Stimulated activated CD8-positive, alpha-beta memory T cell treated with anti-CD3 and anti-CD28 coated beads, Interleukin-12 subunit alpha, Interleukin-12 subunit beta, amount 100 ng/mL, for 24 hours (primary cell): ENCODE measurements at regions not wholly inside any gene's neighbourhood (a gene's known extent, or its start where the extent isn't known, plus 50 kb on each side); places are given as distances from the start of the nearest gene placed in this dataset.

ENCODE experiments used
- DNase-seq: peaks from one replicate; pipeline ENCODE4 v3.0.0-alpha.2; 2020; ENCODE audit errors: extremely low read depth

DNA sequence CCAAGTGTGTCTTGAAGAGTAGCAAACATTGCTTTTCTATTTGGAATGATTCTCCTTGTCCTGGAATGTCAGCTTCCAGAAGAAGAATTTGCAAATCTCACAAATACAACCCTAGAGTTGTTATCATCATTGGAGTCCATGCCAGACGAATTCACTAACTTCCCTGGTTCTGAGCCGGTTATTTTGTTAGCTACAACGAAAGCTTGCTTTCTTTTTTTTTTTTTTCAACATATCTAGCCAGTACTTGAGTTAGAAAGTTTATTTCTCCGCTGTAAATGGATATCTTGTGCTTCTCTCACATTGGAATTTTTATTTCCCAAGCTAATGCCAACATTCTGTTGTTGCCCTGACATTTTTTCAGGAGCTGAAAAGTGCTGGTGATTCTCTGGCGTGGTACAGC, 138.1 kb upstream of the POM121L12 start:
- DNase-seq: no peak

DNA sequence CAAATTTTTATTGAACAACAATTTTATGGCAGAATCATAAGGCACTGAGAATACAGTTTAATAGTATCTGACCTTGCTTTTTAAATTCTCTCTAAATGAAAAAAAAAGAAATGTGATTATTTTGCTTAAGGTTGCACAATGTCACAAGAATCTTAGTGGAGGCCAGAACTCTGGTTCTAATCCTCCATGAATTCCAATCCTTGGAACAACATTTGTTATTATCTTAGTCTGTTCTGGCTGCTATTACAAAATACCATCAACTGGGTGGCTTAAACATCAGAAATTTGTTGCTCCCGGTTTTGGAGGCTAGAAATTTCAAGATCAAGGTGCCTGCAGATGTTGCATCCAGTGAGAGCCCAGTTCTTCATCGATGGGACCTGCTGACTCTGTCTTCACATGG, 158.2 kb upstream of the POM121L12 start:
- DNase-seq: no peak

DNA sequence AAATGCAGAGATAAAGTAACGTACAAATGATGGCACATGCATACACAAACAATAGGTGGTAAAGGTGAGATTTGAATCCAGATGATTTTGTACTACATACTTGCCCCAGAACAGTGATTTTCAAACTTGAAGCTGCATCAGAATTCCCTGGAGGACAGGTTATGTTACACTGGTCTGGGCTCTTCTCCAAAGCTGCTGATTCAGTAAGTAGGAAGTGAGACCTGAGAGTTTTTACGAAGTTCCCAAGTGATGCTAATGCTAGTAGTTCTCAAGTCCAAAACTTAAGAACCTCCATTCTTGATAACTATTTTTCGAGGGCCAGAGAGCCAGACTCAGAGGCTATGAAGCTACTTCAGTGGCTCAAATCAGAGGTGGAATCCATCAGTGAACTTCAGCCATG, 159.0 kb upstream of the POM121L12 start:
- DNase-seq: no peak

DNA sequence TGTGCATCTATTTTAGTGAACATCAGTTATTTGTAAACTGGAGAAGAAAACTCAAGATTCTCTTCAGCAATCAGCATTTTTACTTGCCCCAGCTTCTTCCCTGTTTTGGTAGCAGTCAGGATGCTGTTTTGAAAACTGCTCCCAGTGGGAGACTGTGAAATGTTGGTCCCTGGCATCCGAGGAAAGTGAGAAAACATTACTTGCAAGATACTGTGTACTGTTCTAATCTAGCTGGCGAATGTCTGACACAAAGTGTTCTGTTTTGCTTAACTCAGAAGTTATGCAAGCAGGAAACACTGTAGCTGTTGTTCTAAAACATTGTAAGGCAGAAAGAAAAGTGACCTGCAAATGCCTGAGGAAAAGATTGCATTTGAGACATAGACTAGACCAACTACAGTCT, 171.8 kb upstream of the POM121L12 start:
- no peak for DNase-seq

DNA sequence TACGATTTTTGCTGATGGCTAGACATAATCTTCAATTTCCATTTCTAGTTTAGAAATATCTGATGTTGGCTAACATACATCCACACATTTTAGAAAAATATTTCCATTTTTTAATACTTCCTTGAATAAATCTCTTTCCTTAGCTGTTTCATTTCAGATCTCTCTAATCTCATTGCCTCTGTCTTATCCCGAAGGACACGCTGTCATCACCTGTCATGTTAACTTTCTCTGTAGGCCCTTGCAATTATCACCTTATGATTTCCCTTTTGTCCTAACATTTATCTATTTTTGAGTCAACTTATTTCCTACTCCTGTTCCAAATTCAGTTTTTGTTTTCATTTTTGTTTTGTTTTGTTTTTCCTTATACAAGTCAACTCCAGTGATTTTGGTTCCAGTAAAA, 173.1 kb upstream of the POM121L12 start:
- no peak for DNase-seq

DNA sequence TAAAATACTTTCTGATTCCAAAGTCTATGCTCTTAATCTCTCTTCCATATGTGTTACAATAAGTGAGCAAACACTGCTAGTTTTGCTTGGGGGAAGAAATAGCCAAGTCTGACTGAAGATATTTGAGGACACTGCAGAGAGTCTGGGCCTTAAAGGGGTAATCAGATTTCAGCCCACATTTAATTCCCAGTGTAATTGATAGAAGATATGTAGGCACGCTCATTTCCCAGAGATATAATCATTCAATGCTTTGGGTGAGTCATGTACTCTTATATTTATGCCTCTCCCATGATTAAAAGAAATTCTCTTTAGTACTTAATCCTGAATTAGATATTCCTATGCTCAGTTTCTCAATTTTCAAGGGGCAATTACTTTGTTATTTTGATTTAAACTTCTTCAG, 178.1 kb upstream of the POM121L12 start:
- no peak for DNase-seq

DNA sequence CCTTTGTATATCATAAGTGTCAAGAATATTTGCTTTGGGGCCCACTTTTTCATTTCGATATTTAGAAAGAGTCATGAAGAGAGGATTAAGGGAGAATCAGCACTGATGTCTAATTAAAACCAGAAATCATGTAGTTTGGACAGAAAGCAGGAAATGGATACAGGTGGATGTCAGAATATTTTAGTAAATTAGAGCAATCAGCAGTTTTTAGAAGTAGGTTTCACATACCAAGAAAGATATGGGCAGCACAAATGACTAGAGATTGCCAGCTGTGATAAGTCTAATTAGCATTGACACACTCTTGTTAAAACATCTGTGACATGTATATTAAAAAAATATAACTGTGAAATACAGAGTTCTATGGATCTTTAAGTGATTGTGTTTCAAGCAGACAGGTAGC, 180.8 kb upstream of the POM121L12 start:
- DNase-seq: no peak

DNA sequence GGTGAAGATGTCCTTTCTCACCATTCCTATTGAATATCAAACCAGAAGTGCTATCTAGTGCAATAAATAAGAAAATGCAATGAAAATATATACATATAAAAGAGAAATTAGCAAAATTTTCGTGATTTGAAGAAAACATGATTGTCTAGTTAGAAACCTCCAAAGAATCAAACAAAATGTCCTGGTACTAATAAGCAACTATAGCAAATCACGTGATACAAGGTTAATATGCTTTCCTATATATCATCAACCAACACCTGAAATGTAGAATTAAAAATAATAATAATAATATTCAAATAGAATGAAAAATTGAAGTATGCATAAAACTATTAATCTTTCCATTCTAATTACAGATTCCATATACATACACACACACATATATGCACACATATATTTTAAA, 183.9 kb upstream of the POM121L12 start:
- DNase-seq: no peak

DNA sequence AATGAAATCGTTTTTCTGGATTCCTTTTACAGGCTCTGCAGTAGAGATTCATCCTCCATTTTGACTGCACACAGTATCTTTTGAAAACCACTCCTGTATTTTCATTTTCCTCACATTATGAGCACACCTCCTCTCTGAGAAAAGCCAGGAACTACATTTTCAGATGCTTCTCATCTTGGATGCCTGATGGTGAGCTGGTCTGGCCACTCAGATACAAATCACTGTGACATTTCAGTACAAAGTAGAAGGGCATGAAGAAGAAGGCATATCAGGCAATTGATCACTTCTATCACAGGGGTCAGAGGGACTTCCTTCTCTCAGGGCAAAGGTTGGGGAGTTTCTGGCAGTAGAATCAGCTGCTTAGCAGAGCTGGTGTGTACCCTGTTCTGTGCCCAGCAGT, 192.0 kb upstream of the POM121L12 start:
- DNase-seq: no peak

DNA sequence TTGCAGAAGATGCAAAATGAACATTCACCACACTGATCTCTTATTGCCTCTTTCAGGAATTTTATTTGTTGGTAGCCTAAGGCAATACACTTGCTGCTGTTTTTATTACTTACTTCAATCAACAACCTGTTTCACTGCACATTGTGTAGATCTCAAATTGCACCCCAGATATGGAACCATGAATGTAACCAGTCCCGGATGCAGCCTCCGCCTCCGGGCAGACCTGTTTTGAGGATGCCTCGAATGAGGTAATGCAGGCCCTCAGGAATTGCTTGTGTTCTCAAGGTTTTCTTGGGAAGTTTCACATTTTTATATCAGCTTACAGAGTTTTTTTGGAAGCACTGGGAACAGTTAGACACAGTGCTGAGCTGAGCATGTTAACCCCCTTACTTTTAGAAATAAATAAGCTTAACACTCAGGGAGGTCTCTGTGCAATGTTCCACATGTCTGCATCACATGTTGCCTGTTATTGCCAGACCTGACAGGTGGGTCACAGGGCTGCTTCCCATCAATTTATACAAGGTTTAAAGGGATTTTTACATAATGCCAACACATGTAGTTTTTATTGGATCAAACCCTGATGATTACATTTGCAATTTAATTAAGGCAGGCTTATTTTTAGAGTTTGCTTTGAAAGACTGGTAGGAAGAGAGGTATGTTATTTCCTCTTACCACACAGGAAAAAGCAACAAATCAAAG, 193.1 kb upstream of the POM121L12 start:
- DNase-seq: no peak

DNA sequence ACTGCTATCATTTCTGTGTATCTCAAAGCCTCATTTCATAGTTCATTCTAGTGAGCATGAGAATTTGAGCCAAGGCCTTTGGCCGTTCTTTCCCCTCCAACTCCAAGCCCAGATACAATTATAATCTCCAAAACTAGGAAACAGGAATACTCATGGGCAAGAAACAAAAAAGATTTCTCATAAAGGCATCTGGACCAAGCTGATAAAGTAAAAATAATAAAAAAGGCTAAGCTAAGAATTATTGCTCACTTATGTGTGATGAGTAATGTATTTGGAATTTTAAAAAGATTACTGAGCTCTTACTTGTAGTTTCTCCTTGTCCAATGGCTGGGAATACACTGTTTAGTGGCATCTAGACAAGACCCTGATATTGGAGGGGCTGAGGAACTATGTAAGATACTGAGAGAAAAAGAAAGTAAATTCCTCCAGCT, 196.4 kb upstream of the POM121L12 start:
- DNase-seq: no peak

DNA sequence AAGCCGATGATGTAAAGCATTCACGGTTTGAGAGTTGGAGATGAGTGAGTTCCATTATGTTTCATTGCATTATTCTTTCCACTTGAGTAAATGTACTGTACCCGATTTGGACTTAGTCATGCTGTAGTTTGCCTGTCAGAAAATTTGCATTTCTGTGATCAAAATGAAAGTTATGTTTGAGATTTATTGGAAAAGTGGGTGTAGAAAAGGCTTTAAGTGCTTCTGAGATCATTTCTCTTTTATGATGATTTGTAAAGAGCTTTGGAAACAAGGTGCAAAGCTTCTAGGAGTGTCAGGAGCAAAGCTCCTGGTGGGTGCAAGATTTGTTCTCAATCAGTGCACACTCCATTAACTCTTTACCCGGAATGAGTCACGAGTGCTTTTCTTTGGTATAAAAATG, 204.1 kb upstream of the POM121L12 start:
- DNase-seq: no peak

DNA sequence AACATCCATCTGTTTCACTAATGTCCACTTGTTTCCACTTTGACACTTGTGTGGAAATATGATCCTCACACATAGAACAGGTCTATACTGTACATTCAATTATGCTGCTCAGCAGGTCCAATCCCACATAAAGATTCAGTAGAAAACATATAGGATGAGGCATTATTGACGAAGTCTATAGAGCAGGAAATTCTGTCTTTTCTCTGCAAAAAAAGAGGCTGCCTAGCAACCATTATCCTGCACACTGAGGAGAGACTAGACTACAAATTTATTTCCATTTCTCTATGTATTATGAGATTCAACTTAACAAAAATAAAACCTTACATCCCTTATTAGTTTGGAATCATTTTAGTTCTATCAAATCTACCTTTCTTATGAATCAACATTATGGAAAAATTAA, 204.6 kb upstream of the POM121L12 start:
- no peak for DNase-seq

DNA sequence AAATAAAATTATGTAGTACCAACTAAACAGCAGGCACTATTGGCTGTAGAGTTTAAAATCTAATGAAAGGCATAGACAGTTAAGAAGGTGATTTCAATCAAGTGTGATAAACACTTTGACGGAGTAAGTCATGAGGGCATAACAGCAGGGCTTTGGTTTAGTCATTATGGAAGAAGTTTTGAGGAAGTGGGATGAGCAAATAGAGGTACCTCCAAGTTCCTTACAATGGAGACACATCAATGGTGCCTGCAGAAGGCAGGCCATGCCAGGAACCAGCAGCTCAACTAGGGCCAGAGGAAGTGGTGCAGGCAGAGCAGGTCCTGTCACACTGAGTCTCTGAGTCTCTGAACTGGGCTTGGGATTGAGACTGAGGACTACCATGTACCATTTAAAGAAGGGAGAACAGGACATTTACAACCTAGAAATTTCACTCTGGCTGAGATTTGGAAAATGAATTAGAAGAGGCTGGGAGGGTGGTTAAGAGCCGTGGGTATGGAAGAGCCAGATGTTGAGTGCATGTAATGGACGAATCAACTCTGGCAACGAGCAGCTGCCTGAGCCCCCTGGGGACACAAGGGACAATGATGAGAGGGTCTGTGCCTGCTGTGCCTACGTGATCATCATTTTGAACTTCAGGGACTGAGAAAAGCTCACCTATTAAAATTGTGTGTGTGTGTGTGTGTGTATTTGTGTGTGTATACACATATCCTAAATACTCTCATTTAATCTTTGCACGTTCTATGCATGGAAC, 208.7 kb upstream of the POM121L12 start:
- no peak for DNase-seq

DNA sequence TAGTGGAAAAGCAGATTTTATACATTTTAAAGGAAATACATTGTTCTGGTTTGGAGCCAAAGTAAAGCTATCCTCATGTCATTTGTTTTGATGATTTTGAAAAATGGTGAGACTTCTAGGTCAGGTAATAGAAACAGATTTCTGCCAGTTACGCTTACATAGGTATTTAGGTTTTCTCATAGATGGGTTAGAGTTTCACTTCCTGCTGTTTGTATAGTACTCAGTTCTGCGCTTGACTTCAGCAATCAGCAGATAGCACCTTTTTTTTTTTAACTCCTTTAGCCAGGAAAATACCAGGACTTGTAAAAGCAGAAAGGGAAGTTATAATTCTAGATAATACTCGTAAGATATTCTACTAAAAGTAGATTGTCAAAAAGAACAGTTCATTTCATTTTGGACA, 209.8 kb upstream of the POM121L12 start:
- no peak for DNase-seq

DNA sequence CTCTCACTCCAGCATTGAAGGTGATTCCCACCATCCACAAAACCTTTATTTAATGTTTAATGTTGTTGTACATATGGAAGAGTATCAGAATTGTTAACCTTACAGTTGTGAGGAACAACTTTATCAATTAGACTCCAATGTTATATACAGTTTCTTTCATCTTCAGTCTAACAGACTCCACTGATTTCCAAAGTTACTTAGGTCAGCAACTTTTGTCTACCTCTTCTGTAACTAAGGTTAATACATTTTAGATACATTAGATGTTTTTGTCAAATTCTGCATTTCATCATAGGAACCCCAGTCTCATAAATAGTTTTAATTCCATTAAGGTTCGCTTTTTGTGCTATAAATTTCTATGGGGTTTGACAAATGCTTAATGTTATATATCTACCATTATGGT, 223.9 kb upstream of the POM121L12 start:
- DNase-seq: no peak

DNA sequence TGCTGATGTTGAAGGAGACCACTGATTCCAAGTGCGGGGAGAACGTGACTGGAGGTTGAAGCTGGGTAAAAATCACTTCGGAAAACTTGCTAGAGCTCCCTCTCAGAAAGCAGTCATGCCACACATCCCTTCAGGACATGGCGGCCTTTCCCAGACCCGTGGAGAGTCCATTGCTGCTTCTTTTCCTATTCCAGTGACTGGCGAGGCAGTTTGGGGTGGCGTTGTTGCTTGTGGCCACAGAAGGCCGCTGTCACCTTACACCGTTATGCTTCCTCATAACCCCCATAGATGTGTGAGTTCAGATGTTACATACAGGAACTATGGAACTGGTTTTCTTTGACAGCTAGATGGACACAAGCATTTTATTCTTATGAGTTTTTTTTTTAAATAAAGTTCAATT, 235.6 kb upstream of the POM121L12 start:
- no peak for DNase-seq

DNA sequence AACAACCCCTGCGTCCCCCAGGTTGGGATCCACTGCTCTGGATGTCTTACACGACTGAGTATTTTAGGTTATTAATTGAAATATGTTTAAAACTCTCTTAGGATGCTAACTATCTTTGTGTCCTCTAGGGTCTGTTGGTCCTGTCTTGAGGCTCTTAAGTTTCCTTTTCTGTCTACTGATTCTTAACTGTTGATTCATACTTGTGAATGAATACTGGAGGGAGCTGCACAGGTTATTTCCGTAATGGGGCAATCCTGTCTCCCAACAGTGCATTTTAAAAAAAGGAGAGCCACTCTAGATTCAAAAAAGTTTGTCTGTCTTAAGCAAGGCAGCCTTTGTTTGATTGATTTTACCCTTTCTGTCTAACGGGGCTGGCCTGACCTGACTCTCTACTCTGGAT, 237.6 kb upstream of the POM121L12 start:
- DNase-seq: no peak

DNA sequence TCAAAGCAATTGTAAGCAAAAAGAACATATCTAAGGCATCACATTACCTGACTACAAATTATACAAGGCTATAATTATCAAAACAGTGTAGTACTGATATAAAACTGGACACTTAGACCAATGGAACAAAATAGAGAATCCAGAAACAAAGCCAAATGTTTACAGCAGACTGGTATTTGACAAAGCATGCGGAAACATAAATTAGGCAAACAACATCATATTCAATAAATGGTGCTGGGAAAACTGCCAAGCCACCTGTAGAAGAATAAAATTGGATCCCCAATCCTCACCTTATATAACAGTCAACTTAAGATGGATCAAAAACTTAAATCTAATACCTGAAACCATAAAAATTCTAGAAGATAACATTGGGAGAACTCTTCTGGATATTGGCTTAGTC, 240.8 kb upstream of the POM121L12 start:
- DNase-seq: no peak

DNA sequence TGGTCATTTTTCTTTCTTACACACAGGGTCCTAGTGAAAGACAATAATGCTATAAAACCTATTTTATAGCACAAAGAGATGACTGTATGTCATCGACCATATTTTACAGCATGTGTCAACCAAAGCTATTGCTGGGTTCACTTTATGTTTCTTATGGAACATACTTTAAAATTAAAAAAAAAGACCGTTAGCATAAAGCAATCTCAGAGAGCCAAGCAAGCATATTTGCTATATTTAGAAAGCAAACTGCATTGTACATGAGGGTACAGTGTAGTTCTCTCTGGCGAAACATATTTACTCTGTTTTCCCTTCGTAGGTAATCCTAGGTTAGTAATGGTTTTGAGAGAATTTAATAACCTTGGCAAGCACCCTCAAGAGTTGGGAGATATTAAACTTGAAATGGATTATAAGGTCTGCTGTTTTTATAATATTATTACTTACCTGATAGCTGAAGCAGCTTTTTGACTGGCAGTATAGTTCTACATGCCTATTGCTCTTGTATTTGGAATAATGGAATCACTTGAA, 244.2 kb upstream of the POM121L12 start:
- no peak for DNase-seq

DNA sequence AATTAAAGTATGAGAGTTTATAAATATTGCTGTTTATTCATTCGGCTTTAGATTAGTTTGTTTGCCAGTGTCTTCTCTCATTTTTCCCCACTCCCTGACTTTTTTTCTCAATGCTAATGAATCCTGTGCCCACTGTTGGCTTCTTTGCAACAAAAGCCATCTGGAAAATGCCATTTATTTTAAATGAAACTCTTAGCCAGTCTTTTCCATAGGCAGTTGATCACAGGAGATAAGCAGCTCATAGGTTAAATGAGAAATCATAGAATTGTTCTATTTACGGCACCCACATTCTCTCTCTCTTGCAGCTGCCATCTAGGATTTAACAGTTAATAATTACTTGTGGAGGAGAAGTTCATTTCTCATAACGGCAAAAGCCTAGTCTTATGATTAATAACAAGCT, 249.3 kb upstream of the POM121L12 start:
- no peak for DNase-seq

DNA sequence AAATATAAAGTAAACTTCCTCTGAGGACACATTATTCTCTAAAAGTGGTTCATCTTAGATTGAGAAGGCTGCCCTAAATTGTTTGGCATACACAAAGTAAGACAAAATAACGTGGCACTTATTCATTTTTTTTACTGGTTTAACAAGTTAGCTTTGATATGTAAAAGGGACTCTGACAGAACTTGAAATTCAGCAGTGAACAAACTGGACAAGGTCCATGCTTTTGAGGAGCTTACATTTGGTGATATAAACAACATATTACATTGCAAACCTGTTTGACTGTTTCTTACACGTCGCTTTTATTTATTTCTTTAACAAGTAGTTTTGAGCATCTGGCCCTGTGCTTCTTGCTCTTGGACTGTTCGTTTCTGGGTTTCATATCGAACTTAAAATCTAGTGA, 253.1 kb upstream of the POM121L12 start:
- no peak for DNase-seq

DNA sequence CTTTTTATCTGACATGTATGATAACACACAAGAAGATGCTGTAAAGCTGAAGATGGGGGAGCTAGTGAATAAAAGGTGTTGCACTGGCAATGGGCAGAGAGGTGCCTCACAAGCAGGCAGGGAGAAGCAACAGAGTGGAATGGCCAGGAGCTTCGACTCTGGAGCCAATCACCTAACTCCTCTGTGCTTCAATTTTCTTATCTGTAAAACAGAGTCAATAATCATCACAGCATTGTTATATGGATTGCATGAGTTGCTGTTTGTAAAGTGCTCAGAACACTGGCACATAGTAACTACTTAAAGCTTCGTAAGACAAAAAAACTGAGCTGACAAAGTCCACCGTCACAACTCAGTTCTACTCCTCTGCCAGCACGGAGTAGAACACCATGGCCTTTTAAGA, 254.2 kb upstream of the POM121L12 start:
- no peak for DNase-seq
